MM.1S (cell line): ENCODE measurements at regions not wholly inside any gene's neighbourhood (a gene's known extent, or its start where the extent isn't known, plus 50 kb on each side); places are given as distances from the start of the nearest gene placed in this dataset.

Source experiments
- EZH2 ChIP-seq: fragments of 300-600 bp; sonication (generic); optimal IDR thresholded peaks from 2 replicates; pipeline ENCODE3; 2017; ENCODE audit warnings: low read depth, mild to moderate bottlenecking, antibody characterized with exemption, low read length, mixed read lengths
- TF ChIP-seq, protein P1 (sequence below): fragments of 300-600 bp; sonication (generic); IDR thresholded peaks from 2 replicates; pipeline ENCODE4 v1.5.1; 2016; ENCODE audit warnings: antibody characterized with exemption, low read length, mixed read lengths

DNA sequence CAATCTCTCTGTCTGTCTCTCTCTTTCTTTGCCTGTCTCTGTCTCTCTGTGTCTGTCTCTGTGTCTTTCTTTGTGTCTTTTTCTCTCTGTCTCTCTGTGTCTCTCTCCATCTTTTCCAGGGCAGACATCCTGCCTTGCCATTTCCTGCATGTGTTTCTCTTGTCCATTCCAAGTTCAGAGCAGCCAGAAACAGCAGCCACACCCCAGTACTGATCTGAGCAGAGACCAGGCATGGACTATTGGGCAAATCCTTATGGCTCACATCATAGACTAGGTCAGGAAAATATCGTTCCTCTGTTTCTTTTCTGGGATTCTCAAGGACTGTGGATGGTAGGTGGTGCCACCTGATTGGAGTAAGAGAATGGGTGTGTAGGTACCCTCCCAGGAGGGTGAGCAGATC is 95.8 kb downstream of the RAMP3 start:
- TF ChIP-seq EZH2 = no peak
- TF ChIP-seq, protein P1, sequence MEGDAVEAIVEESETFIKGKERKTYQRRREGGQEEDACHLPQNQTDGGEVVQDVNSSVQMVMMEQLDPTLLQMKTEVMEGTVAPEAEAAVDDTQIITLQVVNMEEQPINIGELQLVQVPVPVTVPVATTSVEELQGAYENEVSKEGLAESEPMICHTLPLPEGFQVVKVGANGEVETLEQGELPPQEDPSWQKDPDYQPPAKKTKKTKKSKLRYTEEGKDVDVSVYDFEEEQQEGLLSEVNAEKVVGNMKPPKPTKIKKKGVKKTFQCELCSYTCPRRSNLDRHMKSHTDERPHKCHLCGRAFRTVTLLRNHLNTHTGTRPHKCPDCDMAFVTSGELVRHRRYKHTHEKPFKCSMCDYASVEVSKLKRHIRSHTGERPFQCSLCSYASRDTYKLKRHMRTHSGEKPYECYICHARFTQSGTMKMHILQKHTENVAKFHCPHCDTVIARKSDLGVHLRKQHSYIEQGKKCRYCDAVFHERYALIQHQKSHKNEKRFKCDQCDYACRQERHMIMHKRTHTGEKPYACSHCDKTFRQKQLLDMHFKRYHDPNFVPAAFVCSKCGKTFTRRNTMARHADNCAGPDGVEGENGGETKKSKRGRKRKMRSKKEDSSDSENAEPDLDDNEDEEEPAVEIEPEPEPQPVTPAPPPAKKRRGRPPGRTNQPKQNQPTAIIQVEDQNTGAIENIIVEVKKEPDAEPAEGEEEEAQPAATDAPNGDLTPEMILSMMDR = no peak
